ENCODE measurements at regions not wholly inside any gene's neighbourhood (a gene's known extent, or its start where the extent isn't known, plus 50 kb on each side); places are given as distances from the start of the nearest gene placed in this dataset.

GRCh38 chr12:127823801-127824200 lies 443.2 kb upstream of the TMEM132C start:
- Histone ChIP-seq H2BK12ac (ENCODE audit: low read length) (no peak overlapping the region), H3K79me1 (ENCODE audit: low read depth, low read length) (no peaks in the 10 kb centered on the region), H2AFZ (ENCODE audit: low read length) (no peak overlapping the region), H3K4me2 (ENCODE audit: insufficient read depth, low read length, poor library complexity, severe bottlenecking) (no peak overlapping the region), H3K4me1 (ENCODE audit: control insufficient read depth in 2 of 2, insufficient read depth in 1 of 2, low read depth in 1 of 2, low read length in 2 of 2) (peaks cover 0 to 3% of the 10 kb centered on the region in 2 donors), H2AK5ac (ENCODE audit: low read depth, low read length) (no peak overlapping the region), H3K9me3 (replicated peaks in 1 of 2; ENCODE audit: control insufficient read depth in 2 of 2, insufficient read depth in 1 of 2, low read depth in 1 of 2, low read length in 2 of 2) (no peaks in the 10 kb centered on the region), H4K8ac (ENCODE audit: low read depth, low read length) (no peak overlapping the region), H2BK120ac (ENCODE audit: low read depth, low read length) (no peak overlapping the region), H3K4ac (ENCODE audit: low read length) (no peak overlapping the region), H3K18ac (ENCODE audit: low read length) (no peak overlapping the region), H3K9ac (ENCODE audit: low read depth, low read length, poor library complexity) (no peak overlapping the region), H4K91ac (ENCODE audit: low read depth, low read length, poor library complexity) (no peak overlapping the region), H3K27me3 (ENCODE audit: control insufficient read depth in 3 of 3, insufficient read depth in 3 of 3, low read depth in 1 of 3, low read length in 3 of 3) (no peaks in the 10 kb centered on the region), H3K27ac (replicated peaks; ENCODE audit: low read length) (no peak overlapping the region), H3K14ac (ENCODE audit: low read length) (no peak overlapping the region), H2BK5ac (ENCODE audit: low read length) (no peak overlapping the region), H2BK15ac (ENCODE audit: low read length) (no peak overlapping the region), H3K4me3 (ENCODE audit: low read length in 2 of 2) (no peak overlapping the region), H3K23ac (ENCODE audit: low read depth, low read length, poor library complexity) (no peak overlapping the region), H3K36me3 (replicated peaks in 1 of 2; ENCODE audit: control insufficient read depth in 2 of 2, insufficient read depth in 2 of 2, low read length in 2 of 2) (no peaks in the 10 kb centered on the region)
- WGBS, 2 donors (ENCODE audit: extremely low coverage in 2 of 2, insufficient read length in 2 of 2, insufficient replicate concordance in 1 of 2): no CpG with 5 or more reads among the region's 4 CpGs
- no peak for DNase-seq (ENCODE audit: low spot score)

GRCh38 chr12:127829281-127830064 lies 437.5 kb upstream of the TMEM132C start:
- Histone ChIP-seq H2BK15ac (ENCODE audit: low read length) (no peak overlapping the region), H3K79me1 (ENCODE audit: low read depth, low read length) (no peaks in the 10 kb centered on the region), H3K23ac (ENCODE audit: low read depth, low read length, poor library complexity) (no peak overlapping the region), H3K4me3 (ENCODE audit: low read length in 2 of 2) (no peak overlapping the region), H4K91ac (ENCODE audit: low read depth, low read length, poor library complexity) (no peak overlapping the region), H3K27me3 (ENCODE audit: control insufficient read depth in 3 of 3, insufficient read depth in 3 of 3, low read depth in 1 of 3, low read length in 3 of 3) (no peaks in the 10 kb centered on the region), H3K18ac (ENCODE audit: low read length) (no peak overlapping the region), H3K14ac (ENCODE audit: low read length) (no peak overlapping the region), H2BK12ac (ENCODE audit: low read length) (no peak overlapping the region), H3K4ac (ENCODE audit: low read length) (no peak overlapping the region), H3K4me2 (ENCODE audit: insufficient read depth, low read length, poor library complexity, severe bottlenecking) (no peak overlapping the region), H4K8ac (ENCODE audit: low read depth, low read length) (no peak overlapping the region), H3K9me3 (replicated peaks in 1 of 2; ENCODE audit: control insufficient read depth in 2 of 2, insufficient read depth in 1 of 2, low read depth in 1 of 2, low read length in 2 of 2) (no peaks in the 10 kb centered on the region), H3K9ac (ENCODE audit: low read depth, low read length, poor library complexity) (no peak overlapping the region), H3K27ac (replicated peaks; ENCODE audit: low read length) (no peak overlapping the region), H2BK5ac (ENCODE audit: low read length) (no peak overlapping the region), H3K4me1 (ENCODE audit: control insufficient read depth in 2 of 2, insufficient read depth in 1 of 2, low read depth in 1 of 2, low read length in 2 of 2) (peaks cover 0 to 1% of the 10 kb centered on the region in 2 donors), H2AFZ (ENCODE audit: low read length) (no peak overlapping the region), H2AK5ac (ENCODE audit: low read depth, low read length) (no peak overlapping the region), H2BK120ac (ENCODE audit: low read depth, low read length) (no peak overlapping the region), H3K36me3 (replicated peaks in 1 of 2; ENCODE audit: control insufficient read depth in 2 of 2, insufficient read depth in 2 of 2, low read length in 2 of 2) (no peaks in the 10 kb centered on the region)
- WGBS, 2 donors (ENCODE audit: extremely low coverage in 2 of 2, insufficient read length in 2 of 2, insufficient replicate concordance in 1 of 2): no CpG with 5 or more reads among the region's 5 CpGs
- no peak for DNase-seq (ENCODE audit: low spot score)

- no CpG with 5 or more reads among the region's 2 CpGs for WGBS, 2 donors (ENCODE audit: extremely low coverage in 2 of 2, insufficient read length in 2 of 2, insufficient replicate concordance in 1 of 2)
- H3K79me1 ChIP-seq (ENCODE audit: low read depth, low read length): no peaks in the 10 kb centered on the region
Observed at GRCh38 chr12:127830065-127830460, 436.9 kb upstream of the TMEM132C start.

GRCh38 chr12:127830730-127831129 lies 436.2 kb upstream of the TMEM132C start:
- no peak for DNase-seq (ENCODE audit: low spot score)
- H2AFZ ChIP-seq (ENCODE audit: low read length): no peak overlapping the region
- no peak overlapping the region for H2AK5ac ChIP-seq (ENCODE audit: low read depth, low read length)
- H2BK12ac ChIP-seq (ENCODE audit: low read length): no peak overlapping the region
- H3K9me3 ChIP-seq (replicated peaks in 1 of 2; ENCODE audit: control insufficient read depth in 2 of 2, insufficient read depth in 1 of 2, low read depth in 1 of 2, low read length in 2 of 2): no peaks in the 10 kb centered on the region
- H3K36me3 ChIP-seq (replicated peaks in 1 of 2; ENCODE audit: control insufficient read depth in 2 of 2, insufficient read depth in 2 of 2, low read length in 2 of 2): no peaks in the 10 kb centered on the region
- no peak overlapping the region for H3K23ac ChIP-seq (ENCODE audit: low read depth, low read length, poor library complexity)
- H2BK15ac ChIP-seq (ENCODE audit: low read length): no peak overlapping the region
- no peak overlapping the region for H3K4ac ChIP-seq (ENCODE audit: low read length)
- H2BK120ac ChIP-seq (ENCODE audit: low read depth, low read length): no peak overlapping the region
- H3K79me1 ChIP-seq (ENCODE audit: low read depth, low read length): no peaks in the 10 kb centered on the region
- no peak overlapping the region for H4K91ac ChIP-seq (ENCODE audit: low read depth, low read length, poor library complexity)
- H3K14ac ChIP-seq (ENCODE audit: low read length): no peak overlapping the region
- H3K18ac ChIP-seq (ENCODE audit: low read length): no peak overlapping the region
- H3K4me2 ChIP-seq (ENCODE audit: insufficient read depth, low read length, poor library complexity, severe bottlenecking): no peak overlapping the region
- no CpG with 5 or more reads among the region's 3 CpGs for WGBS, 2 donors (ENCODE audit: extremely low coverage in 2 of 2, insufficient read length in 2 of 2, insufficient replicate concordance in 1 of 2)
- no peak overlapping the region for H4K8ac ChIP-seq (ENCODE audit: low read depth, low read length)
- H3K4me3 ChIP-seq (ENCODE audit: low read length in 2 of 2): no peak overlapping the region
- H3K27me3 ChIP-seq (ENCODE audit: control insufficient read depth in 3 of 3, insufficient read depth in 3 of 3, low read depth in 1 of 3, low read length in 3 of 3): no peaks in the 10 kb centered on the region
- H3K9ac ChIP-seq (ENCODE audit: low read depth, low read length, poor library complexity): no peak overlapping the region
- peaks cover 0 to 1% of the 10 kb centered on the region in 2 donors for H3K4me1 ChIP-seq (ENCODE audit: control insufficient read depth in 2 of 2, insufficient read depth in 1 of 2, low read depth in 1 of 2, low read length in 2 of 2)
- H2BK5ac ChIP-seq (ENCODE audit: low read length): no peak overlapping the region
- no peak overlapping the region for H3K27ac ChIP-seq (replicated peaks; ENCODE audit: low read length)

More at GRCh38 chr12:127830065-127830460, 436.9 kb upstream of the TMEM132C start:
- H2AK5ac ChIP-seq (ENCODE audit: low read depth, low read length): no peak overlapping the region
- no peak overlapping the region for H2BK15ac ChIP-seq (ENCODE audit: low read length)
- DNase-seq (ENCODE audit: low spot score): no peak
- no peaks in the 10 kb centered on the region for H3K9me3 ChIP-seq (replicated peaks in 1 of 2; ENCODE audit: control insufficient read depth in 2 of 2, insufficient read depth in 1 of 2, low read depth in 1 of 2, low read length in 2 of 2)
- no peak overlapping the region for H2BK120ac ChIP-seq (ENCODE audit: low read depth, low read length)
- no peak overlapping the region for H2AFZ ChIP-seq (ENCODE audit: low read length)
- H3K4me1 ChIP-seq (ENCODE audit: control insufficient read depth in 2 of 2, insufficient read depth in 1 of 2, low read depth in 1 of 2, low read length in 2 of 2): peaks cover 0 to 1% of the 10 kb centered on the region in 2 donors
- H4K91ac ChIP-seq (ENCODE audit: low read depth, low read length, poor library complexity): no peak overlapping the region
- H3K23ac ChIP-seq (ENCODE audit: low read depth, low read length, poor library complexity): no peak overlapping the region
- H3K27ac ChIP-seq (replicated peaks; ENCODE audit: low read length): no peak overlapping the region
- H3K4me2 ChIP-seq (ENCODE audit: insufficient read depth, low read length, poor library complexity, severe bottlenecking): no peak overlapping the region
- no peak overlapping the region for H2BK12ac ChIP-seq (ENCODE audit: low read length)
- no peak overlapping the region for H3K9ac ChIP-seq (ENCODE audit: low read depth, low read length, poor library complexity)
- H3K4ac ChIP-seq (ENCODE audit: low read length): no peak overlapping the region
- no peak overlapping the region for H3K14ac ChIP-seq (ENCODE audit: low read length)
- H3K36me3 ChIP-seq (replicated peaks in 1 of 2; ENCODE audit: control insufficient read depth in 2 of 2, insufficient read depth in 2 of 2, low read length in 2 of 2): no peaks in the 10 kb centered on the region
- H3K27me3 ChIP-seq (ENCODE audit: control insufficient read depth in 3 of 3, insufficient read depth in 3 of 3, low read depth in 1 of 3, low read length in 3 of 3): no peaks in the 10 kb centered on the region
- H4K8ac ChIP-seq (ENCODE audit: low read depth, low read length): no peak overlapping the region
- H3K18ac ChIP-seq (ENCODE audit: low read length): no peak overlapping the region
- H2BK5ac ChIP-seq (ENCODE audit: low read length): no peak overlapping the region
- no peak overlapping the region for H3K4me3 ChIP-seq (ENCODE audit: low read length in 2 of 2)
